IMR-90 (cell line): ENCODE measurements at regions not wholly inside any gene's neighbourhood (a gene's known extent, or its start where the extent isn't known, plus 50 kb on each side); places are given as distances from the start of the nearest gene placed in this dataset.
A peak's percentile ranks its signal among the peaks of the same experiment; 100 is the strongest.

Experiments used
- ATAC-seq: fragments of 200-7000 bp; cut with Tn5 transposase; 2 replicates; pipeline ENCODE4 v1.9.1; 2020; ENCODE audit warnings: low read depth, mild to moderate bottlenecking, moderate library complexity
- BruUV-seq: library from RNA; stranded (reverse); fragments of 400-500 nt; replicated peaks from 2 replicates; lab custom pipeline; 2021; lab: Mats Ljungman, UMichigan
- CTCF ChIA-PET: fragments of 300-600 bp; formaldehyde crosslinking; extraction: SDS; loops from one replicate; lab custom pipeline; 2021; ENCODE audit warnings: antibody characterized with exemption; lab: Yijun Ruan, JAX
- POLR2A ChIA-PET: fragments of 300-600 bp; sonication (Branson Sonifier 250); formaldehyde crosslinking; loops from one replicate; lab custom pipeline; 2022; ENCODE audit warnings: antibody characterized with exemption; ENCODE audit not compliant: unreplicated experiment; lab: Charles Lee
- DNase-seq: peaks from one replicate; pipeline ENCODE4 v3.0.0; 2013
- H2AFZ ChIP-seq: replicated peaks from 2 replicates; pipeline ENCODE3; 2013; ENCODE audit warnings: low read length, mild to moderate bottlenecking; ENCODE audit not compliant: poor library complexity
- H2AK5ac ChIP-seq: 2 replicates; pipeline ENCODE4 v1.6.1; 2013; ENCODE audit warnings: low read depth, low read length, inconsistent platforms
- H2AK9ac ChIP-seq: replicated peaks from 2 replicates; pipeline ENCODE3; 2013; ENCODE audit warnings: mild to moderate bottlenecking, low read depth, low read length, moderate library complexity; ENCODE audit not compliant: poor library complexity
- H2BK120ac ChIP-seq: 2 replicates; pipeline ENCODE4 v1.6.1; 2013; ENCODE audit warnings: low read depth, low read length, inconsistent platforms
- H2BK15ac ChIP-seq: 3 replicates; pipeline ENCODE4 v1.6.1; 2013; ENCODE audit warnings: low read depth, low read length, inconsistent platforms
- H2BK20ac ChIP-seq: 2 replicates; pipeline ENCODE4 v1.6.1; 2013; ENCODE audit warnings: low read depth, mild to moderate bottlenecking, inconsistent platforms, low read length, moderate library complexity
- H2BK5ac ChIP-seq: 2 replicates; pipeline ENCODE4 v1.6.1; 2013; ENCODE audit warnings: mild to moderate bottlenecking, low read depth, low read length, inconsistent platforms; ENCODE audit not compliant: poor library complexity, severe bottlenecking
- H3K14ac ChIP-seq: replicated peaks from 2 replicates; pipeline ENCODE4 v1.6.1; 2013; ENCODE audit warnings: low read depth, low read length, inconsistent platforms
- H3K18ac ChIP-seq: 2 replicates; pipeline ENCODE4 v1.6.1; 2013; ENCODE audit warnings: low read depth, low read length, control low read depth
- H3K23ac ChIP-seq: 2 replicates; pipeline ENCODE4 v1.6.1; 2013; ENCODE audit warnings: low read depth, low read length, inconsistent platforms
- H3K27ac ChIP-seq: 2 replicates; pipeline ENCODE4 v1.5.1; 2013; ENCODE audit warnings: mild to moderate bottlenecking, control low read depth, low read length; ENCODE audit not compliant: insufficient read depth
- H3K27me3 ChIP-seq: 2 replicates; pipeline ENCODE4 v1.6.1; 2013; ENCODE audit warnings: low read length; ENCODE audit not compliant: control insufficient read depth, insufficient read depth
- H3K36me3 ChIP-seq: 2 replicates; pipeline ENCODE4 v1.6.1; 2013; ENCODE audit warnings: low read length, mixed read lengths; ENCODE audit not compliant: control insufficient read depth, insufficient read depth
- H3K4ac ChIP-seq: 2 replicates; pipeline ENCODE4 v1.6.1; 2013; ENCODE audit warnings: low read depth, low read length, inconsistent platforms
- H3K4me1 ChIP-seq: 2 replicates; pipeline ENCODE4 v1.6.1; 2013; ENCODE audit warnings: low read length, mixed read lengths; ENCODE audit not compliant: control insufficient read depth, insufficient read depth
- H3K4me2 ChIP-seq: 2 replicates; pipeline ENCODE4 v1.6.1; 2013; ENCODE audit warnings: low read depth, mild to moderate bottlenecking, control low read depth, low read length, moderate library complexity
- H3K4me3 ChIP-seq: 2 replicates; pipeline ENCODE4 v1.5.1; 2013; ENCODE audit warnings: low read depth, mild to moderate bottlenecking, control low read depth, low read length, moderate library complexity; ENCODE audit not compliant: insufficient read depth
- H3K56ac ChIP-seq: 2 replicates; pipeline ENCODE4 v1.6.1; 2013; ENCODE audit warnings: low read length, inconsistent platforms; ENCODE audit not compliant: insufficient read depth; ENCODE audit errors: extremely low read depth
- H3K79me1 ChIP-seq, 2 experiments: 2 replicates each; pipeline ENCODE4 v1.6.1; 2013; ENCODE audit warnings: low read length in 2 of 2, inconsistent platforms in 1 of 2, low read depth in 1 of 2
- H3K9ac ChIP-seq: 2 replicates; pipeline ENCODE4 v1.6.1; 2013; ENCODE audit warnings: low read depth, low read length, control low read depth
- H3K9me1 ChIP-seq: 2 replicates; pipeline ENCODE4 v1.6.1; 2013; ENCODE audit warnings: low read length, inconsistent platforms; ENCODE audit not compliant: insufficient read depth
- H3K9me3 ChIP-seq: 2 replicates; pipeline ENCODE4 v1.6.1; 2013; ENCODE audit warnings: low read length; ENCODE audit not compliant: control insufficient read depth, insufficient read depth
- H4K20me1 ChIP-seq: 2 replicates; pipeline ENCODE4 v1.6.1; 2013; ENCODE audit warnings: low read length, inconsistent platforms; ENCODE audit not compliant: insufficient read depth
- H4K5ac ChIP-seq: 2 replicates; pipeline ENCODE4 v1.6.1; 2013; ENCODE audit warnings: mild to moderate bottlenecking, low read depth, low read length, control low read depth
- H4K8ac ChIP-seq, 2 experiments: 2 replicates each; pipeline ENCODE4 v1.6.1; 2013; ENCODE audit warnings: low read depth in 2 of 2, low read length in 2 of 2, control low read depth in 1 of 2, inconsistent platforms in 1 of 2
- H4K91ac ChIP-seq: 2 replicates; pipeline ENCODE4 v1.6.1; 2013; ENCODE audit warnings: low read depth, low read length, inconsistent platforms; ENCODE audit not compliant: insufficient read depth
- BHLHE40 ChIP-seq: fragments of 150-350 bp; IDR thresholded peaks from 2 replicates; pipeline ENCODE4 v1.6.1; 2016; ENCODE audit warnings: mild to moderate bottlenecking, low read depth, low read length
- CEBPB ChIP-seq: IDR thresholded peaks from 2 replicates; pipeline ENCODE4 v1.6.1; 2012; ENCODE audit warnings: low read depth, low read length, improper control_type of control experiment
- ELK1 ChIP-seq: fragments of 150-350 bp; IDR thresholded peaks from 2 replicates; pipeline ENCODE4 v1.6.1; 2016; ENCODE audit warnings: low read depth, mild to moderate bottlenecking, low read length, moderate library complexity, borderline replicate concordance
- FOS ChIP-seq: fragments of 150-350 bp; IDR thresholded peaks from 2 replicates; pipeline ENCODE4 v1.6.1; 2016; ENCODE audit warnings: low read depth, low read length
- MAFK ChIP-seq: IDR thresholded peaks from 2 replicates; pipeline ENCODE4 v1.6.1; 2012; ENCODE audit warnings: low read depth, low read length, improper control_type of control experiment
- MXI1 ChIP-seq: IDR thresholded peaks from 2 replicates; pipeline ENCODE4 v1.6.1; 2012; ENCODE audit warnings: low read depth, mild to moderate bottlenecking, low read length, moderate library complexity, borderline replicate concordance
- NFE2L2 ChIP-seq: fragments of 150-350 bp; IDR thresholded peaks from 2 replicates; pipeline ENCODE4 v1.6.1; 2016; ENCODE audit warnings: low read depth, mild to moderate bottlenecking, low read length
- POLR2A ChIP-seq: IDR thresholded peaks from 2 replicates; pipeline ENCODE4 v1.6.1; 2012; ENCODE audit warnings: mild to moderate bottlenecking, low read depth, low read length
- RAD21 ChIP-seq: IDR thresholded peaks from 2 replicates; pipeline ENCODE4 v1.6.1; 2012; ENCODE audit warnings: low read length, improper control_type of control experiment
- RCOR1 ChIP-seq: IDR thresholded peaks from 2 replicates; pipeline ENCODE4 v1.6.1; 2012; ENCODE audit warnings: mild to moderate bottlenecking, low read length, improper control_type of control experiment; ENCODE audit not compliant: insufficient replicate concordance
- RFX5 ChIP-seq: IDR thresholded peaks from 2 replicates; pipeline ENCODE4 v1.8.0; 2012; ENCODE audit warnings: low read depth, mild to moderate bottlenecking, low read length, moderate library complexity
- SMC3 ChIP-seq: fragments of 150-350 bp; IDR thresholded peaks from 2 replicates; pipeline ENCODE4 v1.6.1; 2016; ENCODE audit warnings: low read depth, mild to moderate bottlenecking, antibody characterized with exemption, low read length, moderate library complexity
- USF2 ChIP-seq: fragments of 150-350 bp; IDR thresholded peaks from 2 replicates; pipeline ENCODE4 v1.6.1; 2017; ENCODE audit warnings: mild to moderate bottlenecking, antibody characterized with exemption, low read length, low read depth
- WGBS, 2 experiments: methylation state at CpG; one replicate each; pipeline versions ENCODE4 v1.1.5 to v1.1.7; 2013; ENCODE audit warnings: missing lambda C conversion rate in 2 of 2; ENCODE audit not compliant: insufficient read length in 1 of 2; ENCODE audit errors: extremely low coverage in 2 of 2; 5-methylcytosine and 5-hydroxymethylcytosine counted together
- dilution Hi-C: fragments of 300-500 bp; cut with HindIII; formaldehyde crosslinking; loops from one replicate; pipeline ENCODE4 v1.14.3; 2018; ENCODE audit warnings: low sequenced_read_pairs; ENCODE audit not compliant: unreplicated experiment
- in situ Hi-C: fragments of 300-500 bp; cut with MboI; formaldehyde crosslinking; loops from 3 replicates; pipeline ENCODE4 v1.14.3; 2019; ENCODE audit warnings: low sequenced_read_pairs, inconsistent platforms, mixed read lengths
- intact Hi-C: fragments of 100-400 bp; cut with micrococcal nuclease; formaldehyde crosslinking; loops from 2 replicates; pipeline ENCODE4 v1.10.0; 2022
- TF ChIP-seq, protein P1 (sequence below): conservative IDR thresholded peaks from 2 replicates; pipeline ENCODE4 v1.5.1; 2012; ENCODE audit warnings: mild to moderate bottlenecking, low read depth, low read length, improper control_type of control experiment

- Histone ChIP-seq H3K79me1 (no peaks in the 10 kb centered on the region), H4K20me1 (no peaks in the 10 kb centered on the region), H2AFZ (peak overlapping the region; percentile 79), H3K4me3 (no peak overlapping the region), H3K4ac (no peak overlapping the region), H3K9me1 (no peaks in the 10 kb centered on the region), H2AK5ac (no peak overlapping the region), H3K14ac (no peak overlapping the region), H3K18ac (no peak overlapping the region), H4K8ac (no peak overlapping the region), H4K5ac (no peak overlapping the region), H4K91ac (no peak overlapping the region), H3K4me2 (no peak overlapping the region; the same call in 1 of the 2 replicates), H3K27me3 (peaks cover 44% of the 10 kb centered on the region), H3K9ac (no peak overlapping the region), H3K4me1 (no peaks in the 10 kb centered on the region), H3K9me3 (no peaks in the 10 kb centered on the region), H3K36me3 (no peaks in the 10 kb centered on the region), H3K56ac (no peak overlapping the region), H2BK120ac (no peak overlapping the region), H2AK9ac (no peak overlapping the region), H2BK20ac (no peak overlapping the region), H2BK5ac (no peak overlapping the region), H3K23ac (no peak overlapping the region), H3K27ac (no peak overlapping the region), H2BK15ac (no peak overlapping the region)
- BruUV-seq: no TSS peak
- CTCF ChIA-PET: interaction anchor here (0.6 to 1.5 kb wide), 13 partner anchors 10 to 325 kb away, joined by 3 to 8 read pairs (median 4); no protein-coding TSS in a partner anchor
- dilution Hi-C loops (no loop called here), intact Hi-C loops (no loop called here), in situ Hi-C loops (no loop called here)
- WGBS, 2 experiments: 40% methylated on average over 7 of the region's 25 CpGs; no CpG with 5 or more reads in 1 of the 2 experiments
- POLR2A ChIA-PET: interaction anchor here (0.6 kb wide), 1 partner anchor 11 kb away, joined by 14 read pairs; no protein-coding TSS in a partner anchor
- ATAC-seq (peak; percentile 99), DNase-seq (peak; percentile 73)
- TF ChIP-seq MAFK (no peak), SMC3 (peak; percentile 80), FOS (no peak), BHLHE40 (no peak), POLR2A (no peak), NFE2L2 (no peak), MXI1 (no peak), RCOR1 (no peak), CEBPB (no peak), USF2 (no peak; the same call in 1 of the 2 replicates), RAD21 (peak; percentile 75), RFX5 (no peak), ELK1 (no peak)
- TF ChIP-seq, protein P1, sequence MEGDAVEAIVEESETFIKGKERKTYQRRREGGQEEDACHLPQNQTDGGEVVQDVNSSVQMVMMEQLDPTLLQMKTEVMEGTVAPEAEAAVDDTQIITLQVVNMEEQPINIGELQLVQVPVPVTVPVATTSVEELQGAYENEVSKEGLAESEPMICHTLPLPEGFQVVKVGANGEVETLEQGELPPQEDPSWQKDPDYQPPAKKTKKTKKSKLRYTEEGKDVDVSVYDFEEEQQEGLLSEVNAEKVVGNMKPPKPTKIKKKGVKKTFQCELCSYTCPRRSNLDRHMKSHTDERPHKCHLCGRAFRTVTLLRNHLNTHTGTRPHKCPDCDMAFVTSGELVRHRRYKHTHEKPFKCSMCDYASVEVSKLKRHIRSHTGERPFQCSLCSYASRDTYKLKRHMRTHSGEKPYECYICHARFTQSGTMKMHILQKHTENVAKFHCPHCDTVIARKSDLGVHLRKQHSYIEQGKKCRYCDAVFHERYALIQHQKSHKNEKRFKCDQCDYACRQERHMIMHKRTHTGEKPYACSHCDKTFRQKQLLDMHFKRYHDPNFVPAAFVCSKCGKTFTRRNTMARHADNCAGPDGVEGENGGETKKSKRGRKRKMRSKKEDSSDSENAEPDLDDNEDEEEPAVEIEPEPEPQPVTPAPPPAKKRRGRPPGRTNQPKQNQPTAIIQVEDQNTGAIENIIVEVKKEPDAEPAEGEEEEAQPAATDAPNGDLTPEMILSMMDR: peak; percentile 84
Observed at GRCh38 chr11:76721755-76722677, 51.5 kb upstream of the LRRC32 start.
